Pancreas (tissue), 10 donors: ENCODE measurements at regions not wholly inside any gene's neighbourhood (a gene's known extent, or its start where the extent isn't known, plus 50 kb on each side); places are given as distances from the start of the nearest gene placed in this dataset.

ENCODE experiments used
- ATAC-seq, 4 donors: fragments of 200-7000 bp; cut with Tn5 transposase; one replicate each; pipeline versions ENCODE4 v1.8.0 to v1.9.1; 2020; ENCODE audit warnings: mild to moderate bottlenecking in 4 of 4, moderate library complexity in 4 of 4
- DNase-seq, 6 donors: peaks; one replicate each; pipeline ENCODE4 v3.0.0-alpha.2; 2020
- FAIRE-seq: peaks from 2 replicates; lab custom pipeline; 2012; peaks lifted over from hg19 to GRCh38; lab: Jason Lieb, UNC
- H3K27ac ChIP-seq, 4 donors: fragments of 200-600 bp; sonication (generic); 1 replicate in 3 of 4; 2 replicates in 1 of 4; pipeline versions ENCODE4 v1.5.0 to v1.8.0; 2020
- H3K27me3 ChIP-seq, 4 donors: fragments of 200-600 bp; one replicate each; pipeline ENCODE4 v1.8.0; 2021
- H3K36me3 ChIP-seq, 3 donors: fragments of 200-600 bp; sonication (generic) in 1 of 3; one replicate each; pipeline versions ENCODE4 v1.5.0 to v1.8.0; 2020 to 2021
- H3K4me1 ChIP-seq, 3 donors: fragments of 200-600 bp; one replicate each; pipeline ENCODE4 v1.8.0; 2021
- H3K4me3 ChIP-seq, 4 donors: fragments of 200-600 bp; sonication (generic) in 2 of 4; one replicate each; pipeline versions ENCODE4 v1.5.0 to v1.8.0; 2020 to 2021
- H3K9me3 ChIP-seq, 4 donors: fragments of 200-600 bp; one replicate each; pipeline ENCODE4 v1.8.0; 2021
- CTCF ChIP-seq, 4 donors: fragments of 200-600 bp; sonication (generic) in 3 of 4; IDR thresholded peaks; one replicate each; pipeline versions ENCODE4 v1.5.0 to v1.8.0; 2021; ENCODE audit warnings: antibody characterized with exemption in 4 of 4
- WGBS, 2 donors: extraction: QIAGEN DNeasy Blood & Tissue Kit; methylation state at CpG; one replicate each; pipeline ENCODE4 v1.1.7; 2013; 5-methylcytosine and 5-hydroxymethylcytosine counted together
- intact Hi-C, 3 donors: fragments of 100-400 bp; cut with DNase I; formaldehyde crosslinking; loops; one replicate each; pipeline versions ENCODE4 v1.11.1 to v1.14.2; 2022
- donor health status: healthy with polysubstance abuse.
- donor health status: DM: no; HTN: no; CAD: no; lungs with moderate emphysema.
- donor health status: DM: no; HTN: no; CAD: no.
- donor health status: control.
- donor health status: control.
- donor health status: Bipolar disorder and iron deficiency.
- donor health status: DM: yes; HTN: yes; CAD: no.
- donor health status: DM: no; HTN: no; CAD: no.
- donor health status: DM: no; HTN: no; CAD: no.
- donor health status: DM: yes; HTN: yes; CAD: no.

- ATAC-seq (no peak), DNase-seq (no peak)
These were observed 220.3 kb downstream of the KLF12 start for GRCh38 chr13:73913751-73914518.

DNA sequence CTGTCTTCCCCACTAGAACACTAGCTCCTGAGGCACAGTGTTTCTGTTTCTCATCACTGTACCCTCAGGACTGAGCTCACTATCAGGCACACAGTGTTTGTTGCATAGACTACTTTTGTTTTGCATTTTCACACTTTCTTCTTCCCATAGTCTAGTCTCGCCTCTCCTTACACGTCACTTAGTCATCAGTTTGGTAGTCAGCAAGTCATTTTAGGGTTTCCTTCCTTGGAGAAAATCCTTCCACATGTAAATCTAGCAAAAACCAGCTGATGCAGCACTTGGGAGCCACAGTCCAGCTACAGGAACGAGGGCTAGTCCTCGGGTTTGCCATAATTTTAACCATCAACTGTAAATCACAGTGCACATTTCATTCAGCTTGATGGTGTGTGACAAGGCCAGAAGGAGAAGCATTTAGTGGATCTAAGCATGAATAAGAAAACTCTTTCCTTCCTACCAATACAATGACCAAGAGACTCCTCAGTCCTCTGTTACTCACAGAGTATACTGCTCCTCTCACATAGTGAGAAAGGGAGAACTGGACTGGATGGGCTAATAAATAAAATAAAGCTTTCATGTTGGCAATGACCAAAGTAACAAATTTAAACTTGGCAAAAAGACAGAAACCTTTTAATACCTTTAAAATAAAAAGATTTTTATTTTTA is 221.0 kb downstream of the KLF12 start:
- no peak overlapping the region for H3K27ac ChIP-seq
- DNase-seq (no peak), ATAC-seq (no peak), FAIRE-seq (no peak)
- no peak overlapping the region for H3K4me3 ChIP-seq
- no peak for TF ChIP-seq CTCF (IDR thresholded peaks at IDR 0.05)
- H3K4me1 ChIP-seq = no peaks in the 10 kb centered on the region
- WGBS, 2 donors = 75 to 78% methylated on average over 4 of the region's 4 CpGs
- H3K36me3 ChIP-seq = no peaks in the 10 kb centered on the region
- no peaks in the 10 kb centered on the region for H3K9me3 ChIP-seq
- intact Hi-C loops = no loop called here
- no peaks in the 10 kb centered on the region for H3K27me3 ChIP-seq

More at GRCh38 chr13:73913751-73914518, 220.3 kb downstream of the KLF12 start:
- H3K36me3 ChIP-seq = no peaks in the 10 kb centered on the region
- no peak overlapping the region for H3K27ac ChIP-seq
- no peaks in the 10 kb centered on the region for H3K27me3 ChIP-seq
- no peaks in the 10 kb centered on the region for H3K4me1 ChIP-seq
- intact Hi-C loops = no loop called here
- no peaks in the 10 kb centered on the region for H3K9me3 ChIP-seq
- TF ChIP-seq CTCF (IDR thresholded peaks at IDR 0.05) = no peak
- FAIRE-seq = peak; percentile 29
- WGBS, 2 donors = 33 to 46% methylated on average over 4 of the region's 4 CpGs
- H3K4me3 ChIP-seq = no peak overlapping the region

DNA sequence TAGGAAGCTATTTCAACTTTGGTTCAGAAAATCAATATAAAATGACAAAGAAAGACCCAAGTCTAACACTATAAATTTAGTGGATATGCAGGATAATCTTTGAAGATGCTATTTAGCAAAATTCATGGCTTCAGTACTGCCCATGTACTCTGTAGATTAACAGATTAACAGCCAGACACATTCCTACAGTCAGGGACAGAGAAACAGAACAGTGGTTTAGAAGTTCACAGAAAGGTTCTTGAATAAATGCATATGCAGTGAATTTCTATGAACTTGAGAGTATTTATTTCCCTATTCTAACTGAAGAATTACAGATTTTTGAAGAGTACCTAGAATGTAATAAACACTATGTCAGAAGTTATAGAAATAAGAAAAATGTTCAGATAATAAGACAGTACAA is 222.8 kb downstream of the KLF12 start:
- H3K27ac ChIP-seq = no peak overlapping the region
- ATAC-seq (no peak), DNase-seq (no peak), FAIRE-seq (no peak)
- intact Hi-C loops = no loop called here
- H3K4me3 ChIP-seq = no peak overlapping the region
- no peaks in the 10 kb centered on the region for H3K4me1 ChIP-seq
- no peaks in the 10 kb centered on the region for H3K9me3 ChIP-seq
- no peaks in the 10 kb centered on the region for H3K36me3 ChIP-seq
- no peak for TF ChIP-seq CTCF (IDR thresholded peaks at IDR 0.05)
- H3K27me3 ChIP-seq = no peaks in the 10 kb centered on the region

DNA sequence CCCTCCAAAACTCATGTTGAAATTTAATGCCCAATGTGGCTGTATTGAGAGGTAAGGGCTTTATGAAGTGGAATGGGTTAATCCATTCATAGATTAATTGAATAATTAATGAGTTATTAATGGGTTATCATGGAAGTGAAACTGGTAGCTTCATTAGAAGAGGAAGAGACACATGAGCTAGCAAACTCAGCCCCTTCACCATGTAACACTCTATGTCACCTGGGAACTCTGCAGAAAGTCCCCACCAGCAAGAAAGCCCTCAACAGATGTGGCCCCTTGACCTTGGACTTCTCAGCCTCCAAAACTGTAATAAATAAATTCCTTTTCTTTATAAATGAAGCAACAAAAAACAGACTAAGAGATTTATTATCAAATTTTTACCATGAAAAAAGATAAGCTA is 223.5 kb downstream of the KLF12 start:
- Histone ChIP-seq H3K9me3 (no peaks in the 10 kb centered on the region), H3K36me3 (no peaks in the 10 kb centered on the region), H3K27ac (no peak overlapping the region), H3K27me3 (no peaks in the 10 kb centered on the region), H3K4me1 (no peaks in the 10 kb centered on the region), H3K4me3 (no peak overlapping the region)
- ATAC-seq (no peak), FAIRE-seq (no peak), DNase-seq (no peak)
- intact Hi-C loops = no loop called here
- no peak for TF ChIP-seq CTCF (IDR thresholded peaks at IDR 0.05)

GRCh38 chr13:73908809-73909208 is 225.4 kb downstream of the KLF12 start:
- ATAC-seq (no peak), DNase-seq (no peak), FAIRE-seq (no peak)
- 74 to 83% methylated on average over 5 of the region's 5 CpGs for WGBS, 2 donors
- Histone ChIP-seq H3K9me3 (no peaks in the 10 kb centered on the region), H3K4me3 (no peak overlapping the region), H3K4me1 (no peaks in the 10 kb centered on the region), H3K36me3 (no peaks in the 10 kb centered on the region), H3K27me3 (no peaks in the 10 kb centered on the region), H3K27ac (no peak overlapping the region)
- intact Hi-C loops = no loop called here
- no peak for TF ChIP-seq CTCF (IDR thresholded peaks at IDR 0.05)
